22Rv1 (cell line): ENCODE measurements at regions not wholly inside any gene's neighbourhood (a gene's known extent, or its start where the extent isn't known, plus 50 kb on each side); places are given as distances from the start of the nearest gene placed in this dataset.

Experiments
- CTCF ChIP-seq: fragments of 450-650 bp; IDR thresholded peaks from 2 replicates; pipeline ENCODE4 v1.5.1; 2017; ENCODE audit warnings: mild to moderate bottlenecking
- ZFX ChIP-seq: fragments of 450-650 bp; IDR thresholded peaks from 2 replicates; pipeline ENCODE4 v1.6.1; 2017; ENCODE audit warnings: antibody characterized with exemption, borderline replicate concordance

GRCh38 chr10:81367132-81367531 is 507.9 kb upstream of the NRG3 start:
- TF ChIP-seq CTCF: no peak
- no peak for TF ChIP-seq ZFX
